Epithelial cell of proximal tubule (primary cell): ENCODE measurements at regions not wholly inside any gene's neighbourhood (a gene's known extent, or its start where the extent isn't known, plus 50 kb on each side); places are given as distances from the start of the nearest gene placed in this dataset.

Experiments used
- DNase-seq: peaks from one replicate; pipeline ENCODE4 v3.0.0-alpha.2; 2011; ENCODE audit warnings: low read depth
- H3K4me3 ChIP-seq: 2 replicates; pipeline ENCODE4 v1.5.1; 2011; ENCODE audit warnings: low read depth, mild to moderate bottlenecking, low read length
- CTCF ChIP-seq: conservative IDR thresholded peaks from 2 replicates; pipeline ENCODE4 v1.5.1; 2012; ENCODE audit warnings: low read depth, mild to moderate bottlenecking, low read length

- no peak overlapping the region for H3K4me3 ChIP-seq
- DNase-seq: no peak
- no peak for TF ChIP-seq CTCF
These were observed 377.6 kb downstream of the KIF16B start for GRCh38 chr20:16195671-16196070.

- no peak for DNase-seq
- TF ChIP-seq CTCF: no peak
- H3K4me3 ChIP-seq: no peak overlapping the region
These were observed 378.5 kb downstream of the KIF16B start for GRCh38 chr20:16194617-16195360.

GRCh38 chr20:16191496-16191895, 381.8 kb downstream of the KIF16B start:
- no peak for DNase-seq
- H3K4me3 ChIP-seq: no peak overlapping the region
- TF ChIP-seq CTCF: no peak

- TF ChIP-seq CTCF: no peak
- H3K4me3 ChIP-seq: no peak overlapping the region
- DNase-seq: no peak
These were observed 383.9 kb downstream of the KIF16B start for GRCh38 chr20:16189371-16189770.

GRCh38 chr20:16187956-16188616, 385.2 kb downstream of the KIF16B start:
- no peak overlapping the region for H3K4me3 ChIP-seq
- DNase-seq: no peak
- TF ChIP-seq CTCF: no peak

GRCh38 chr20:16179919-16180318, 393.3 kb downstream of the KIF16B start:
- no peak for DNase-seq
- TF ChIP-seq CTCF: no peak
- H3K4me3 ChIP-seq: no peak overlapping the region

- TF ChIP-seq CTCF: no peak
- no peak overlapping the region for H3K4me3 ChIP-seq
- no peak for DNase-seq
These were observed 393.9 kb downstream of the KIF16B start for GRCh38 chr20:16179371-16179770.
